ENCODE measurements at regions not wholly inside any gene's neighbourhood (a gene's known extent, or its start where the extent isn't known, plus 50 kb on each side); places are given as distances from the start of the nearest gene placed in this dataset.
"Not testable (repeated sequence)": the region's sequence is repeated elsewhere in the genome, so short reads cannot be mapped to it uniquely, and the experiment has no call there.

DNA sequence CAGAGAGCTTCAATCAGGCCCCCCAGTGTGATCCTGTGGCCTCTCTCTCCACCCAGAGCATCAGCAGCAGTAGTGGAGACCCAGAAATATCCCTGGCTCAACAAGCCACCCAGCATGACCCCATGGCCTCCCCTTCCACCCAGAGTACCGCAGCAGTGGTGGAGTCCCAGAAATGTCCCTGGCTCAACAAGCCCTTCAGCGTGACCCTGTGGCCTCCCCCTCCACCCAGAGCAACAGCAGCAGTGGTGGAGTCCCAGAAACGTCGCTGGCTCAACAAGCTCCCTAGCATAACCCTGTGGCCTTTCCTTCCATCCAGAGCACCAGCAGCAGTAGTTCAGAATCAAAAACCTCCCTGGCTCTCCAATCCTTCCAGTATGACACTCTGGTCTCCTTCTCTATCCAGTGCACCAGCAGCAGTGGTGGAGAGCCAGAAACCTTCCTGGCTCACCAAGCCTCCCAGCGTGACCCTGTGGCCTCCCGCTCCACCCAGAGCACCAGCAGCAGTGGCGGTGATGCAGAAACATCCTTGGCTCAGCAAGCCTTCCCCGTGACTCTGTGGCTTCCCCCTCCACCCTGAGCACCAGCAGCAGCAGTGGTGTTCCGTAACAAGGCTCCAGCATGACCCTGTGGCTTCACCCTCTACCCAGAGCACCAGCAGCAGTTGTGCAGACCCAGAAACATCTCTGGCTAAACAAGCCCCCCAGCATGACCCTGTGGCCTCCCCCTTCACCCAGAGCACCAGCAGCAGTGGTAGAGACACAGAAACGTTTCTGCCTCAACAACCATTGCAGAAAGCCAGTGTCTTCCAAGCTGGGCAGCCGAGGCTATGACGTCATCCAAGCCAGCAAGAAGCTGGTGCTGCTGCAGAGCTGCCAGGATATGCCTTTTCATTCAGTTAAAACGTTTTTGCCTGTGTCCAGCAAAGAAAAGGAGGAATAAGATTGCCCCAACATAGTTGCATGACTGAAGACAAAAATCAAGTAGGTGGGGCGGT lies 61.3 kb upstream of the TAMM41 start:
- no peak overlapping the region for H3K27ac ChIP-seq (ENCODE audit: insufficient read depth, low read length)
- H4K20me1 ChIP-seq (ENCODE audit: control insufficient read depth, extremely low read depth, insufficient read depth, low read length) = no peaks in the 10 kb centered on the region
- no peaks in the 10 kb centered on the region for H3K36me3 ChIP-seq (ENCODE audit: control insufficient read depth, insufficient read depth, low read length)
- DNase-seq (ENCODE audit: low read depth in 2 of 2) = peak in 1 of 2 donors; percentile 3
- H3K4me3 ChIP-seq (replicated peaks in 1 of 4; ENCODE audit: control extremely low read depth in 1 of 4, insufficient read depth in 1 of 4, low read depth in 3 of 4, low read length in 4 of 4) = no peak overlapping the region
- H2AFZ ChIP-seq (ENCODE audit: low read length) = no peak overlapping the region
- H3K9ac ChIP-seq (ENCODE audit: insufficient read depth, low read length) = no peak overlapping the region
- no peaks in the 10 kb centered on the region for H3K4me1 ChIP-seq (ENCODE audit: control insufficient read depth, extremely low read depth, insufficient read depth, low read length)
- H3K27me3 ChIP-seq (ENCODE audit: control insufficient read depth, insufficient read depth, low read length) = no peaks in the 10 kb centered on the region
- H3K4me2 ChIP-seq (ENCODE audit: extremely low read depth, insufficient read depth, low read length) = no peak overlapping the region
- no peaks in the 10 kb centered on the region for H3K9me3 ChIP-seq (ENCODE audit: control insufficient read depth, insufficient read depth, low read depth, low read length)
- no peaks in the 10 kb centered on the region for H3K79me2 ChIP-seq (ENCODE audit: control insufficient read depth, insufficient read depth, low read length)
- TF ChIP-seq, protein P1, sequence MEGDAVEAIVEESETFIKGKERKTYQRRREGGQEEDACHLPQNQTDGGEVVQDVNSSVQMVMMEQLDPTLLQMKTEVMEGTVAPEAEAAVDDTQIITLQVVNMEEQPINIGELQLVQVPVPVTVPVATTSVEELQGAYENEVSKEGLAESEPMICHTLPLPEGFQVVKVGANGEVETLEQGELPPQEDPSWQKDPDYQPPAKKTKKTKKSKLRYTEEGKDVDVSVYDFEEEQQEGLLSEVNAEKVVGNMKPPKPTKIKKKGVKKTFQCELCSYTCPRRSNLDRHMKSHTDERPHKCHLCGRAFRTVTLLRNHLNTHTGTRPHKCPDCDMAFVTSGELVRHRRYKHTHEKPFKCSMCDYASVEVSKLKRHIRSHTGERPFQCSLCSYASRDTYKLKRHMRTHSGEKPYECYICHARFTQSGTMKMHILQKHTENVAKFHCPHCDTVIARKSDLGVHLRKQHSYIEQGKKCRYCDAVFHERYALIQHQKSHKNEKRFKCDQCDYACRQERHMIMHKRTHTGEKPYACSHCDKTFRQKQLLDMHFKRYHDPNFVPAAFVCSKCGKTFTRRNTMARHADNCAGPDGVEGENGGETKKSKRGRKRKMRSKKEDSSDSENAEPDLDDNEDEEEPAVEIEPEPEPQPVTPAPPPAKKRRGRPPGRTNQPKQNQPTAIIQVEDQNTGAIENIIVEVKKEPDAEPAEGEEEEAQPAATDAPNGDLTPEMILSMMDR (conservative IDR thresholded peaks at IDR 0.05 in 1 of 2, IDR thresholded peaks at IDR 0.05 in 1 of 2; ENCODE audit: low read depth in 1 of 2, low read length in 2 of 2) = no peak
- no peak for TF ChIP-seq EZH2 (IDR thresholded peaks at IDR 0.05; ENCODE audit: low read length, missing control alignments)

DNA sequence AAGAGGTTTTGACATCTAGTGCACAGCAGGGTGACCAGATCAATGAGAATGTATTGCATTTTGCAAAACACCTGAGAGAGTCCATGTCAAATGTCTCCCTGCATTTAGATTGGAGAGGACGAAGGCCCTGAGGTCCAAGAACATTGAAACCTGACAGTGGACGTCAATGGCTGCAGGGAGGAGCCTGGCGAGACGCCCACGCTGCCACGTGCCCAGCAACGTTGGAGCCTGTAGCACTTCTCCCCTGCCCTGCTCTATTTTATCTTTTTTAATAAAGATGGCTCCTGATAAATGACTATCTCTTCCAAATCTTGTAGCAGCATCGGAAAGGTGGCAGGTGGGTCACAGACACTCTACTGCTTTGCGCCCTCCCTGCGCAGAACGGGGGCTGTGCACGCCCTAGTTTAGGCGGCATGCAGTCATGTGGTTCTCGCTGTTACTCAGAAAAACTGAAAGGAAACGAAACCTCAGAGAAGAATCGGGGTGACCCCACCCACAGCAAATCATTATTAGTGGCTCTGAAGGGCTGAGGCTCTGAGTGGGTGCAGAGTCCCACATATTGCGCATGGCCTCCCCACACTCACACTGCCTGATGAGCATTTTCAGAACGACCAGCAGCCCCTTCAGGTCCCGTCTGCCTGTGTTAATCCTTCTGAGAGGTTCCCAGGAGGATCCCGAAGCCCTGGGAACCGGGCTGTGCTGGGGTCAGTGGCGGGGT lies 62.5 kb upstream of the TAMM41 start:
- Histone ChIP-seq H3K4me3 (replicated peaks in 1 of 4; ENCODE audit: control extremely low read depth in 1 of 4, insufficient read depth in 1 of 4, low read depth in 3 of 4, low read length in 4 of 4) (no peak overlapping the region), H3K4me2 (ENCODE audit: extremely low read depth, insufficient read depth, low read length) (no peak overlapping the region), H3K9me3 (ENCODE audit: control insufficient read depth, insufficient read depth, low read depth, low read length) (no peaks in the 10 kb centered on the region), H3K36me3 (ENCODE audit: control insufficient read depth, insufficient read depth, low read length) (no peaks in the 10 kb centered on the region), H3K4me1 (ENCODE audit: control insufficient read depth, extremely low read depth, insufficient read depth, low read length) (no peaks in the 10 kb centered on the region), H3K27me3 (ENCODE audit: control insufficient read depth, insufficient read depth, low read length) (no peaks in the 10 kb centered on the region), H3K9ac (ENCODE audit: insufficient read depth, low read length) (no peak overlapping the region), H4K20me1 (ENCODE audit: control insufficient read depth, extremely low read depth, insufficient read depth, low read length) (no peaks in the 10 kb centered on the region), H3K79me2 (ENCODE audit: control insufficient read depth, insufficient read depth, low read length) (no peaks in the 10 kb centered on the region), H3K27ac (ENCODE audit: insufficient read depth, low read length) (no peak overlapping the region), H2AFZ (ENCODE audit: low read length) (no peak overlapping the region)
- no peak for TF ChIP-seq EZH2 (IDR thresholded peaks at IDR 0.05; ENCODE audit: low read length, missing control alignments)
- TF ChIP-seq, protein P1 (conservative IDR thresholded peaks at IDR 0.05 in 1 of 2, IDR thresholded peaks at IDR 0.05 in 1 of 2; ENCODE audit: low read depth in 1 of 2, low read length in 2 of 2) = no peak
- no peak for DNase-seq (ENCODE audit: low read depth in 2 of 2)

DNA sequence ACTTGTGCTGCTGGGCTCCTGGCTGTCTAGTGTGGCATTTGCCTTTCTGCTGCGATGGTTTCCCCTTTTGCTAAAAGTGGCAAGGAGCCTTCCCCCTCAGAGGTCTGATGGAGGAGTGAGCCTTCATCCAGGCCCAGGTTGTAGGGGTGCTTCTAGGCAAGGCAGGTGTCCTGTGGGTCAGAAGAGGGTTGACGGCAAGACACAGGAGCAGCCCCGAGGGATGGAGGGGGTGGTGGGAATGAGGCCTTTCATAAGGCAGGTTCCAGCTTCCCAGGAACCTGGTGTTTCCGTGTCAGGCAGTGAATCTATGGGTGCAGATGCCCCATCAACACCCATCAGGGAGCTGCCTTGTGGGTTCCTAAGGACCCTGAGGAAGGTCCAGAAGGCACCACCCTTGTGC lies 63.0 kb upstream of the TAMM41 start:
- no peak overlapping the region for H2AFZ ChIP-seq (ENCODE audit: low read length)
- DNase-seq (ENCODE audit: low read depth in 2 of 2) = no peak
- H3K9me3 ChIP-seq (ENCODE audit: control insufficient read depth, insufficient read depth, low read depth, low read length) = no peaks in the 10 kb centered on the region
- no peak overlapping the region for H3K9ac ChIP-seq (ENCODE audit: insufficient read depth, low read length)
- no peaks in the 10 kb centered on the region for H3K79me2 ChIP-seq (ENCODE audit: control insufficient read depth, insufficient read depth, low read length)
- no peak overlapping the region for H3K4me3 ChIP-seq (replicated peaks in 1 of 4; ENCODE audit: control extremely low read depth in 1 of 4, insufficient read depth in 1 of 4, low read depth in 3 of 4, low read length in 4 of 4)
- H3K36me3 ChIP-seq (ENCODE audit: control insufficient read depth, insufficient read depth, low read length) = no peaks in the 10 kb centered on the region
- TF ChIP-seq, protein P1 (conservative IDR thresholded peaks at IDR 0.05 in 1 of 2, IDR thresholded peaks at IDR 0.05 in 1 of 2; ENCODE audit: low read depth in 1 of 2, low read length in 2 of 2) = no peak
- no peak for TF ChIP-seq EZH2 (IDR thresholded peaks at IDR 0.05; ENCODE audit: low read length, missing control alignments)
- no peaks in the 10 kb centered on the region for H3K4me1 ChIP-seq (ENCODE audit: control insufficient read depth, extremely low read depth, insufficient read depth, low read length)
- H3K27ac ChIP-seq (ENCODE audit: insufficient read depth, low read length) = no peak overlapping the region
- no peaks in the 10 kb centered on the region for H3K27me3 ChIP-seq (ENCODE audit: control insufficient read depth, insufficient read depth, low read length)
- H3K4me2 ChIP-seq (ENCODE audit: extremely low read depth, insufficient read depth, low read length) = no peak overlapping the region
- H4K20me1 ChIP-seq (ENCODE audit: control insufficient read depth, extremely low read depth, insufficient read depth, low read length) = no peaks in the 10 kb centered on the region

DNA sequence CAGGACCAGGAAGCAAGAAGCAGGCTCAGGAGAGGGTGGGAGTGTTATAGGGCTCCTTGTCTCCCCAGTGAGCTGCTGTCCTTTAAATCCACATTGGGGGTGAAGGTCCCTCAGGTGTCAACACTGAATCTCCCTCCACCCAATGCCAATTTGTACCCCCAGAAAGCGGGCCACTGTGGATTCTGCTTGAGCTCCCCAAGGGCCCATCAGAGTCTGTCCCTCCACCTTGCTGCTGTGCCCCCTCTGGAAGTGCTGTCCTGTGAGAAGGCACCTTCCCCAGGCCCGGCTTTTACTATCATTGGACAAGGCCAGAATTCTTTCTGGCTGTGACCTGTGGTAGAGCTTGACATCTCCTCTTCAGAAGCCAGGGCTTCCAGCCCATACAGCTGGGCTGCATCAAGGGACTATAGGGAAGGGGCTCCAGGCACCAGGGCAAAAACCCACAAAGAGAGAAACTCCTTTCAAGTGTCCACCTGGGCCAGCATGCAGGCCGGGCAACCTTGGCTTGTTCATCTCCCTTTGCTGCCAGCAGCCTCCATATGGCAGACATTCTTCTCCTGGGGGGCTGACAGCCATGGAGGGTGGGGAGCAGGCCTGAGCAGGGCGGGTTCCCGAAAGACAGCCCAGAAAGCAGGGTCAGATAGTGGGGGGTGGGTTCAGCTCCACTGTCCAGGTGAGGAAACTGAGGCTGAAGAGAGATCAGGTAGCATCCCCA lies 63.7 kb upstream of the TAMM41 start:
- not testable (repeated sequence) for H3K79me2 ChIP-seq (ENCODE audit: control insufficient read depth, insufficient read depth, low read length); DNase-seq (ENCODE audit: low read depth in 2 of 2); H3K27ac ChIP-seq (ENCODE audit: insufficient read depth, low read length); H4K20me1 ChIP-seq (ENCODE audit: control insufficient read depth, extremely low read depth, insufficient read depth, low read length); H3K4me3 ChIP-seq (replicated peaks in 1 of 4; ENCODE audit: control extremely low read depth in 1 of 4, insufficient read depth in 1 of 4, low read depth in 3 of 4, low read length in 4 of 4); H3K27me3 ChIP-seq (ENCODE audit: control insufficient read depth, insufficient read depth, low read length); H3K9me3 ChIP-seq (ENCODE audit: control insufficient read depth, insufficient read depth, low read depth, low read length); H3K4me1 ChIP-seq (ENCODE audit: control insufficient read depth, extremely low read depth, insufficient read depth, low read length); H3K9ac ChIP-seq (ENCODE audit: insufficient read depth, low read length); H3K4me2 ChIP-seq (ENCODE audit: extremely low read depth, insufficient read depth, low read length); H2AFZ ChIP-seq (ENCODE audit: low read length); H3K36me3 ChIP-seq (ENCODE audit: control insufficient read depth, insufficient read depth, low read length)

Measured in fibroblast of lung (primary cell).